HG02938 (cell line): ENCODE measurements at regions not wholly inside any gene's neighbourhood (a gene's known extent, or its start where the extent isn't known, plus 50 kb on each side); places are given as distances from the start of the nearest gene placed in this dataset.
"Not testable (repeated sequence)": the region's sequence is repeated elsewhere in the genome, so short reads cannot be mapped to it uniquely, and the experiment has no call there.

Source experiments
- ATAC-seq: cut with Tn5 transposase; IDR thresholded peaks from one replicate; pipeline ENCODE4 v1.9.1; 2021; ENCODE audit warnings: mild to moderate bottlenecking, moderate library complexity; ENCODE audit not compliant: unreplicated experiment

DNA sequence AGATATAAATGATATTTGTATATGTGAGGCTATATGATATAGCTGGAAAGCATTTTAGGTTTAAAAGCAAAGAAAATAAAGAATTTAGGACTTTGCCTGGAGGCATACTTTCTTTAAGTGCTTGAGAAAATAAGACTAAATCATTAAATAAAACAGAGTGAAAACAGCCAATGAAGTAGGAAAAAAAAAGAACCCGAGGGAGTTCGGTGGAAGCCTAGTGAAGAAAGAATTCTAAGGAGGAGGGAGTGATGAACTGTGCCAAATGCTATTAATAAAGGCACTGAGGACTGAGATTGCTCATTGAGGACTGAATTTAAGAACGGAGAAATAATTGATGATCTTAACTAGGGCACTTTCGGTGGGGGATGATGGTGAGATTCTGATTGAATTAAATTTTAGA is 573.5 kb downstream of the DSC3 start:
- ATAC-seq: no peak

DNA sequence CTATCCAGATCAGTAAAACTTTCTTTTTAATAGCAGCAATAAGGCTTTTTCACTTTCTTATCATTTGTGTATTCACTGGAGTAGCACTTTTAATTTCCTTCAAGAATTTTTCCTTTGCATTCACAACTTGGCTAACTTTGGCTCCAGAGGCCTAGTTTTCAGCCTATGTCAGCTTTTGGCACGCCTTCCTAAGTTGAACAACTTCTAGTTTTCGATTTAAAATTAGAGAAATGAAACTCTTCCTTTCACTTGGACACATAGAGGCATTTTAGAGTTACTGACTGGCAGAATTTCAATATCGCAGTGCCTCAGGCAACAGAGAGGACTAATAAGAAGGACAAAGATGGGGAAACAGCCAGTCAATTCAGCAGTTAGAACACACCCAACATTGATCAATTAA is 577.4 kb downstream of the DSC3 start:
- ATAC-seq: no peak

DNA sequence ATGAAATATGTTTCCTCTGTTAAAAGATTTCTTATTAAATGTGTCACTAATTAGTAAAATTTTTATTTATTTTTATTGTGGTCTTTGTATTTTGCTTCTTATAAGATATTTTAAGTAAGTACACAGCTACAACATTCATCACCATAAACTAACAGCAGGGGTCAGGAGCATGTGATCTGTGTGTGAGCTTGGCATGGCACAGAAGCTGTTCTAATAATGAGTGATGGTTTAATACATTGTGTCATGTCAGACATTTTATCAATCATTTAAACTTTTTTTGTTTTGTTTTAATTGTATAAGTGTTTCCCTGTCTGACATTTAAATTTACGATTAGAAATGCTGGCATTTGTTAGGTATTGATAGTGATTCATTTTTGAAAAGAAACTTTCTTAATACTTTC is 585.4 kb downstream of the DSC3 start:
- ATAC-seq: no peak

DNA sequence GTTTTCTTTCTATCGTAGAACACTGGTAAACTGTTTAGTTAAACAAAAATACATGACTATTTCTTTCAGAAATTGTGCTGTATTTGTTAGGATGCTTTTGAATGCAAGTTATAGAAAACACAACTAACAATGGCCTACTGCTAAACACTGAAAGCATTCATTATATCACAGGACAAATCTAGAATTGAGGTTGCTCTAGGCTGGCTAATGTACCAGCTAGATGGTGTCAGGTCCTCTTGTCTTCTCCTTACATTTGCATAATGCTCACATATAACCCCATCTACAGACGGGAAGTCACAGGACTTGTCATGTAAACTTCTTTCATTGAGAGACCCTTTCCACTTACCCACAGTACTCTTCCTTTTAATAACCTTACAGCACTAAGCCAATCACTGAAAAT is 586.8 kb downstream of the DSC3 start:
- no peak for ATAC-seq

DNA sequence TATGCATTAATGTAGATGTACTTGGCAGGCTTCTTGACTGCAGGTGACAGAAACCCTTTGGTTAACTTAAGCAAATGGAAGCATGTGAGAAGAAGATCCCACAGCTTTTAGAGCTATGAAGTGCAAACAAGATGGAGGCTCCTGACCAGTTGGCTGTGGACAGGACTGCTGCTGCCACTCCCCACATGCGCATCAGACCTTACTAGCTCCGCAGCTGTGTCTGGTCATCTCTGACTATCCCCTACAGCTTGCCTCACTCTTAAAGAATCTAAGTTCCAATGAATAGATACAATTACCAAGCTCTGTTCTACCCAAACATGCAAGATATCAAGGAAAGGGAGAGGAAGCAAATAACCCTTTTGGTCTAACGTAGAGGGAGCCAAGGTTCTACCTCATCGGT is 587.6 kb downstream of the DSC3 start:
- no peak for ATAC-seq

DNA sequence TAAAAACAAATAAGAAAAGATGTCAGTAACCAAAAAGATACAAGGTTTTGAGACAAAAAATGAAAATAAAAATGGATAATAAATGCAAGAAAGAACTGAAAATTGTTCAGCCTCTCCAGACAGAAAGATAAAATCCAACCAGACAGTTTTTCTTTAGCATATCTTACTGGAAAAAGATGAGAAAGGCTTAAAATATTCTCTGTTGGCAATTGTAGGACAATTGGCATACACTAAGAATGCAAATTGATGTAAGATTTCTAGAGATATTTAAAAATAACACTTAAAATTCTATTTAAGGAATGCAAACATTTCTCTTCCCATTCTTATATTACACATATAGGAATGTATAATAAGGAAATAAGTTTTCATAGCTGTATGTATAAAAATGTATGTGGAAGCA is 590.6 kb downstream of the DSC3 start:
- no peak for ATAC-seq

DNA sequence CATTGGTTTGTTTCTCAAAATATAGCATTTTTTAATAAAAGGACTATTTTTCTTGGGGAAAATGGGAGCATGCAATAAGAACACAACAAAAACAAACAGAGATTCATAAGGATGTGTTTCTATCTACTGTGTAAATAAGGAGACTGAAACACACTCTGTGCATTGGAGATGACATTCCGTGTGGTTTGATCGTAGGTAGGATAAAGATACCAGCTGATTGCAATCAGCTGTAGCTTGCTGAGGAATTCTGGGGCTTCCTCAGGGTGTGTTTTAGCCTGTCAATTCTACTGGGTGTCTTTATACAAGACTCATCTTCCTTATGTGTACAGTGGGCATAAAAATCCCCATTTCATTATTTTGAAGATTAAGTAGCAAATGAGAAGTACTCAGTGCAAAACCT is 591.6 kb downstream of the DSC3 start:
- no peak for ATAC-seq

DNA sequence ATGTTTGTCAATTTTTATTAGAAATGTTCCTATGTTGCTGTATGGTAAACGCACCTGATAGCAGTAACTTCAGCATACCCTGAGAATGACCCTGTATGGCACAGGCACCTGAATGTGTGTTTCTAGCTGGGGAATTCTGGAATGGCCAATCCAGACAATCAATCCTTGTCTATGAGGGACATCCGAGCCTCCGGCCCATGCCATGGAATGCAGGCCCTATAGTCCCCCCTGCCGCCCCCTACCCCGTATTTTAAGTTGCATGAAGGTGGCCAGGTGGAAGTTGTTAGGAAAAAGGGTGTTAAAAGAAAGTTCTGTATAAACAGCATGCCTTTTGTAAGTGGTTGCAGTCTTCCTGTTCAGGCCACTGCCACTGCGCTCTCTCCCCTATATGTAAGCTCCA is 595.9 kb downstream of the DSC3 start:
- ATAC-seq: no peak

DNA sequence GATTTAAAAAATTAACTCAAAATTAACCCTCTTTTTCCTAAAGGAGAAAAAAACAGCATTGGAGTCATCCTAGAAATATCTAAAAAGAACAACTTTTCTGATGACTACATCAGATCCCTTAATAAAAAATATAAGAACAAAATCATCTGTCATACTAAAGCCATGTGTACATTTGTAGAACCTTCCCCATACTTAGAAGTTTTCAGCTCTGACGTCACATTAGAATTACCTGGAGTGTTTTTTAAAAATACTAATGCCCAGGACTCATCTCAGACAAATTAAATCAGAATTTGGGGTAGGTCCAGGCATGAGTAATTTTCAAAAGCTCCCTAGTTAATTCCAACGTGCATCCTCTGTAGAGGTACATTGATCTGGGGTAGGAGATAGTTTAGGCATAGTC is 598.0 kb downstream of the DSC3 start:
- no peak for ATAC-seq

DNA sequence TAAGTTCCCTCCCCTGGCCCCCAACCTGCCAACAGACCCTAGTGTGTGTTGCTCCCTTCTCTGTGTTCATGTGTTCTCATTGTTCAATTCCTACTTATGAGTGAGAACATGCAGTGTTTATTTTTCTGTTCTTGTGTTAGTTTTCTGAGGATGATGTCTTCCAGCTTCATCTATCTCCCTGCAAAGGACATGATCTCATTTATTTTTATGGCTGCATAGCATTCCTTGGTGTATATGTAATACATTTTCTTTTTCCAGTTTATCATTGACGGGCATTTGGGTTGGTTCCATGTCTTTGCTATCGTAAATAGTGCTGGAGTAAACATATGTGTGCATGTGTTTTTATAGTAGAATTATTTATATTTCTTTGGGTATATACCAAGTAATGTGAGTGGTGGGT is 602.2 kb downstream of the DSC3 start:
- no peak for ATAC-seq

DNA sequence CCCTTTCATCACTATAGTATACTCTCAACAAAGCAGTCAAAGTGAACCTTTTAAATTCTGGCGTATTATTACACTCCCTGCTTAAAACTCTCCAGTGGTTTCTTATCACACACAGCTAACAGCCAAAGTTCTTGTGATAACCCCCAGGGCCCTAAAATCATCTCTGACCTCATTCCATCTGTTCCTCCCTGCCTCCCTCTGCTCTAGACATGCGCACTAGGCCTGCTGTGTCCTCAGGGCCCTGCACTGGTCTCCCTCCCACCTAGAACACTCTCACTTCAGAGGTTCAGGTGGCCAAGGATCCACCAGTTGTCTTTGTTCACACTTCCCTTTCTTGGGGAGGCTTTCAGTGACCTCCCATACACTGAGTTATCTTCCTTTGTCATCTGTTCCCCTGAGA is 603.4 kb downstream of the DSC3 start:
- no peak for ATAC-seq

DNA sequence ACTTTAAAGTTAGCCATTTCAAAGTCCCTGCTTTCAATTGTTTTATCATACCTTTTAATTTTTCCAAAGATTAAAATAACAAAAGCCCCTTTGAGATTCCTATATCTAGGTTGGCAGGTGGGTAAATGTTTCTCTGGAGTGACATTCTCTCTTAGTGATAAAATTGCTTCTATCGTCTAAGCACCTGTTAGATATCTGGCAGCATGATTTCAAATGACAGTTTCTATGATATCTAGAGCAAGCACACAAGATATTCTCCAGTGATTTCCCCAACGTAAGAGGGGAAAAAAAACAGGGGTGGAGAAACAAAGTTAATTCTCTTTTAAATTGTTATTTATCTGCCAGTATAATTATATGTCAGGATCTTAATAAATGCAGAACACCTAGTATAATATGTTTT is 610.2 kb downstream of the DSC3 start:
- ATAC-seq: no peak

DNA sequence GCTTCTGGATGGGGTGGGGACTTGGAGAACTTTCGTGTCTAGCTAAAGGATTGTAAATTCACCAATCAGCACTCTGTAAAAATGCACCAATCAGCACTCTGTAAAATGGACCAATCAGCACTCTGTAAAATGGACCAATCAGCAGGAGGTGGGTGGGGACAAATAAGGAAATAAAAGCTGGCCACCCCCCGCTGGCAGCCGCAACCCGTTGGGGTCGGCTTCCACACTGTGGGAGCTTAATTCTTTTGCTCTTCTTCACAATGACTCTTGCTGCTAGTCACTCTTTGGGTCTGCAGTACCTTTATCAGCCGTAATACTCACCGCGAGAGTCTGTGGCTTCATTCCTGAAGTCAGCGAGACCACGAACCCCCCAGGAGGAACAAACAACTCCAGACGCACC is 623.1 kb downstream of the DSC3 start:
- ATAC-seq: not testable (repeated sequence)

DNA sequence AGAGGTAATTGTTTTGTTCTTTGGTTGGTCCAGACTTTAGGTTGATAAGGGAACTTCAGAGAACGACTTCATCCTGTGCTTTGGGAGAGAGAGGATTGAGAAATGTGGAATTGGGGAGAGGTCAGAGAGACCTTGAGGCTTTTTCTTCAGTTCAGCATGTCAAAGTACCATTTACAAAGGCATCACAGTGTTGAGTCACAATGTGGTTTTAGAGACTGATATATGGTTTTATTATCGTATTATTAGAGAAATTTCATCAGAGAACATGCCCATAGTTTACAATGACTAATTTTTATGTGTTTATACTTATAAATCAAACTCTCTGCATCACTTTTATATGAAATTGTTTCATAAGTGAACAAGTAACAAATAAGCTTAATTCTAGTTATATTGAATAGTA is 626.6 kb downstream of the DSC3 start:
- no peak for ATAC-seq

DNA sequence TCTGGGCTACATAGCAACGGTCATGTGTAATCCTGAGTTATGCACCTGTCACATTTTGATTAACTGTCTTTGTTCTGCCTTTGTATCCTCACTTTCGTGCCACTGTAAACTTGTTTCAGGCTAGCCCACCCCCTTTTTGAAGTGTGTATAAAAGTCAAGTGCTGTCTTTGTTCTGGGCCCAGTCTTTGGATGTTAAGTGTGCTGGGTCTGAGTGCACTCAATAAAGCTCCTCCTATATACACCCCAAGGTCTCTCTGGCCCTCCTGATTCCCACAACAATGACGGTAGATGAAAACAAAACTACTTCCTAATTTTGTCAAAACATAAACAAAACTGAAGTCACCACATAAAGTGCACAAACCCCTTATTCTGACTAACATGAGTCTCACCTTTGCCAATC is 633.4 kb downstream of the DSC3 start:
- ATAC-seq: no peak

DNA sequence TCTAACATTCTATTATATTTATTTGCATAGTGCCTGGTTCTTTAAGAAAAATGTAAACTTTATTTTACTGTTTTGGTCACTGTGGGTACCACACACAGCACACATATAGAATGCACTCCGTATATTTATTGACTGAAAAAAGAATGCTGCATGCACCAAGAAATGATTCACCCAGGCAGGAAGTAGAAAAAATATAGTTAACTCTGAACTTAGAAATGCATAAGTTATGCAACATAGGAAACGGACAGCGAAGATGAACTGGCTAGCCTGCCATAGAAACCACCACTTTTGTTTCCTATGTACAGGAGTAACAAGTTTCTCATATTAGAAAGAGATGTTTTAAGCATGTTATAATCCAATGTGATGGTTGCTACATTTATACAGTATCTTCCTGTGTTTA is 635.8 kb downstream of the DSC3 start:
- no peak for ATAC-seq

DNA sequence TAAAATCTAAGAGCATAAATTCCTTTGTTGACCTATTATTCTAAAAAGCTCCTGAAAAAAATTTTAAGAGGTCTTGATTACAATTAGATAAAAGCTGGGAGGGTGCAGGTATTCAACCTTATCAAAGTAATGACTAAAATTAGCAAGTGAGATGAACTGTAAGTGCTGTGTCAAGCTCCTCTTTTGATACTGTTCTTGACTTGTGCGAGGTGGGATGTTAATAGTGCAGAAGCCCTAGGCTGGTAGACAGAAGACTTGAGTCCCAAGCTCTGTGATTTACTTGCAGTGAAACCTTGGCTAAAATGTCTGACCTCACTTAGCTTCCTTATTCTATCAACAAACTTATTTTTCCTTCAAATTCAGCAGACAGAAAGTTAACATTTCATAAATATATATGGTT is 637.5 kb downstream of the DSC3 start:
- ATAC-seq: no peak

DNA sequence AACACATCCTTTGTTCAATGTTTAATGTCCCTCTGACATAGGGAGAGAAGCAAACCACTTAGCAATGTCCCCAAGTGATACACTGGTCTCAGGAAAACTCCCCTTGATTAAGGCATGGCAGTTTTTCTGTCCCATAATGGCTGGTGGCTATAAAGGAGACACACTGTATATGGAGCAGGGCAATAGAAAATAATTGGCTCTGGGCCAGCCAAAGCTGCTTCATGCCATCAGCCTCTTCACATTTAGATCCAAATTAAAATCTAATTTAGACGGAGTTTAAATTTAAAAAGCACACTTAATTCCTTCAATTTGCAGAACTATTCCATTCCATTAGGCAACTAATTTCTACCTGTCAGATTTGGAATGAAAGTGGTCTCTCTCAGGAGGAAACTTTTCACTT is 638.1 kb downstream of the DSC3 start:
- no peak for ATAC-seq

DNA sequence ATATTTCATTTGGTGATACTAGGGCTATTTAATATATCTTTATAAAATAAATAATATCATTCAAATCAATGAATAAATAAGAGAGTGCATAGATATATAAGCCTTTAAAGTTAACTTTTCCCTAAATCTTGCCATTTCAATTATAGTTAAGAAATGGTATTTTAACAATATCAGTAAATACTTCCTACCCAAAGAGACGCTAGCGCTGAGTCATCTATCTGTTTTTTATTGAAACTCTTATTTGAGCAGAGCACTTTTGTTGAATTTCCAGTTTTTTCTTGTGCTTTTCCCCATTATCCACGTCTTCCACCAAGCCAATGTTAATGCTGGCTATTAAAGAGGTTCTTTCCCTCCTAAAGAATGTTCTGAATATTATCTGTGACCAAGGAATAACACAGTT is 639.3 kb downstream of the DSC3 start:
- no peak for ATAC-seq

DNA sequence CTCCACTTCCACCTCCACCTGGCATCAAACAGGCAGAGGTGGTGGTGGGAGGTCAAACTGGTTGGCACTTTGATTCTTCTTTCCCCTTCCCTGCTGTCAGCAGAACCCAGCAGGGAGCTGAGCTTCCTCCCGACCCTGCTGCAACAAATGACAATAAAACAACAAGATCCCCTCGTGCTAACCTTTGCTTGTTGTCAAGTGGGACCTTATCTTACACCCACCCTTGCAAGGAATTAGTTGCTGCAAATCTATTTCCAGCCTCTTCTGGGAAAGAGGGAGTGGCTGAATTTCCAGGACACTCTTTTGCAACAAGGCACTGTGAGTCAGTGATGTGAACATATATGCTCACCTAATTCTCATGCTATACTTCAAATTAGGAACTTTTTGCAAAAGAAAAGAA is 655.1 kb downstream of the DSC3 start:
- no peak for ATAC-seq

DNA sequence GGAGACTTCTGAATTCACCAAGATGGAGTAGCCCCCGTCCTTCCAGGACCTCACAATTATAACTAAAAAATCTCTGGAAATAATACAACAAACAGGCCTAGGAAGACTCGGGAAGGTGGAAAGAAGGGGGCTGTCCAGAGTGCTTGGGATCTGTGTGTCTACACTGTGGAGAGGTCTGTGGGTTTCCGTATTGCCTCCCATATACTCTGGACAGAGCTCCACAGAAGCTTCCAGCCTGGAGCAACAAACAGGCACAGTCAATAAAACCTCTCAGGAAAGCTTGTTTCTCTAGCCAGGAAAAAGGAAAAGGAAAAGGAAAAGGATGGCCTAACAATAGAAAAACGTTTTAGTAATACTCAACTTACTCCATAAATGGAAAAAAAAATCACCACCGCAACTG is 655.9 kb downstream of the DSC3 start:
- no peak for ATAC-seq

DNA sequence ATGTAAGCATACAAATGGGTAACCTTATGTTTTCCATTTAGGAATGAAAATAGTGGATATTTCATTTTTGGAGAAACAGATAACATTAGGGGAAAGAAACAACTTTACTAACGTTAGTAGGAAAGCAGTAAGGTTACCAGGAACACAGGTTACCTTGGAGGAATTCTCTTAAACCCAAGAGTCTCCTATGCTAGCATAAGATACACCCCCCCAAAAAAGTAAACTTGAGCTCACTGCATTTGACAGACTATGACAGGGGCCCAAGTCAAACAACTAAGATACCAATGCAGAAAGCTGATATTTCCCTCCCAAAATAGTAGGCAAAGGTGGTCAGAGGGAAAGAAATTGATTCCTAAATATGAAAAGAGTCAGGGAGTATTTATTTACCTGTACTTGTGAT is 656.9 kb downstream of the DSC3 start:
- no peak for ATAC-seq

DNA sequence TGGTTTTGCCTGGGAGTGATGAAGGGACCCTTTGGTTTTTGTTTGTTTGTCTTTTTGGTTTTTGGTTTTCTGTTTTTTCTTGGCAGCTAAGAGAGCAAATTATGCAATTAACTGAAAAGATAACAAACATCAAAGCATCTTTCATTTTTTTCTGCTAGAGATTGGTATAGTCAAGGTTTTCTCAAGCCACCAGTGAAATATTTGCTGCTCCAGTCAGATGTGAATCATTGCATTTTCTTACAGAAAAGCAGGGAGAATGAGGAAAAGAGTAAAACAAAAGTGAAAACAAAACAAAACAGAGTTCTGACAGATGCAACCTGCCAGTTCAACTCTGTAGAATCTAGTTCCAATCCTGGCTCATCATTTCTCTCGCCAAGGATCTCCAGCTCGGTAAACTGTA is 660.7 kb downstream of the DSC3 start:
- ATAC-seq: no peak

DNA sequence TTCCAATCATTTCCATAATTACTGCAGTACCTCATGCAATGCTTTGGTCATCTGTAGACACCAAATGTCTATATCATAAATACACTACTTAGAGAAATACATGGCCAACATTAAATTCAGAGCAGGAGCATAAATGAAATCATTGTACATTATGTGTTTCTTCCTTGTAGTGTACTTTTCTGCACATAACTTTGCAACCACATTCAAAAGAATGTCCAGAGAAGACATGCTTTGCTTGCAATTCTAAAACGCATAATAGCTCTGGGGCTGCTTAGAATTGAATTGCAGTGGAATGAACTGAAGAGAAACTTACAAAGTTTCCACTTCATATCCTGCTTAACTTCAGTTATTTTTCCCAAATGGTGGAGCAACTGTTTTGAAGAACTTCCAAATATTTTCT is 664.4 kb downstream of the DSC3 start:
- ATAC-seq: no peak
